ENCODE measurements at regions not wholly inside any gene's neighbourhood (a gene's known extent, or its start where the extent isn't known, plus 50 kb on each side); places are given as distances from the start of the nearest gene placed in this dataset.

DNA sequence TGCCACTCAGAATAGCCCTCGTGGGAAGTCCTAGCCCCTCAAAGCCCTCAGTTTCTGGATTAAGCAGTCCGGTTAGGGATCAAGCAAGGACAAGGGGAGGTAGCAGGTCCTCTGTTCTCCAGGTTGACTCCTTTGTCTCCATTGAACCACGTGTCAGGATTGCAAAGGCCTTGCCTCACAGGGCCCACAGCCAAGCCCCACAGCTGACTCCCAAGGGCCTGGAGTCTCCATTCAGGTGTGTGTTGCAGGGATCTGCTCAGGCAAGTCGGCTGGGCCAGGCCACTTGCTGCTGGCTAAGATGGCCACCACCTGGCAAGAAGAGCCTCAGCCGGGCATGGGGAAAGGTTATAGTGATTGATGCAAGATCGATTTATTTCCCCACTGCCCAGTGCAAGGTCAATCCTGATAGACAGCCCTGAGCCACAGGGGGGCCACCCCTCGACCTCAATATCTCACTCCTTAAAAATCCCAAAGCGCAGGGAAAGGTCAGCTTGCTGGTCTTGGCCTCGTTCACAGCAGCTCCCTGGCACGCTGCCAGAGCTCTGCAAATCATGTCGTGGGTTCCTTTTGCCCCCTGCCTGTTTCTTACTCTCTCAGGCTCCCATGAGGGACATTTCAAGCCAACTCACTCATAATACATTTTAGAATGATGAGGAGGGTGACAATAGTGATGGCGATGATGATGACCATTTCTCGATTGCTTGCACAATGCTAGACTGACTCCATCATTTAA is 75.9 kb downstream of the EDN3 start:
- ATAC-seq (no peak), DNase-seq (no peak)
- Histone ChIP-seq H3K27me3 (peaks cover 0 to 43% (median 28%) of the 10 kb centered on the region in 7 donors), H3K9me3 (no peaks in the 10 kb centered on the region), H3K4me1 (no peaks in the 10 kb centered on the region), H3K36me3 (no peaks in the 10 kb centered on the region), H3K4me3 (no peak overlapping the region), H3K27ac (no peak overlapping the region)
- intact Hi-C loops (cut with DNase I) = no loop called here
- TF ChIP-seq, protein P1, sequence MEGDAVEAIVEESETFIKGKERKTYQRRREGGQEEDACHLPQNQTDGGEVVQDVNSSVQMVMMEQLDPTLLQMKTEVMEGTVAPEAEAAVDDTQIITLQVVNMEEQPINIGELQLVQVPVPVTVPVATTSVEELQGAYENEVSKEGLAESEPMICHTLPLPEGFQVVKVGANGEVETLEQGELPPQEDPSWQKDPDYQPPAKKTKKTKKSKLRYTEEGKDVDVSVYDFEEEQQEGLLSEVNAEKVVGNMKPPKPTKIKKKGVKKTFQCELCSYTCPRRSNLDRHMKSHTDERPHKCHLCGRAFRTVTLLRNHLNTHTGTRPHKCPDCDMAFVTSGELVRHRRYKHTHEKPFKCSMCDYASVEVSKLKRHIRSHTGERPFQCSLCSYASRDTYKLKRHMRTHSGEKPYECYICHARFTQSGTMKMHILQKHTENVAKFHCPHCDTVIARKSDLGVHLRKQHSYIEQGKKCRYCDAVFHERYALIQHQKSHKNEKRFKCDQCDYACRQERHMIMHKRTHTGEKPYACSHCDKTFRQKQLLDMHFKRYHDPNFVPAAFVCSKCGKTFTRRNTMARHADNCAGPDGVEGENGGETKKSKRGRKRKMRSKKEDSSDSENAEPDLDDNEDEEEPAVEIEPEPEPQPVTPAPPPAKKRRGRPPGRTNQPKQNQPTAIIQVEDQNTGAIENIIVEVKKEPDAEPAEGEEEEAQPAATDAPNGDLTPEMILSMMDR (IDR thresholded peaks at IDR 0.05) = no peak
- WGBS, 2 donors = 65 to 67% methylated on average over 13 of the region's 13 CpGs

DNA sequence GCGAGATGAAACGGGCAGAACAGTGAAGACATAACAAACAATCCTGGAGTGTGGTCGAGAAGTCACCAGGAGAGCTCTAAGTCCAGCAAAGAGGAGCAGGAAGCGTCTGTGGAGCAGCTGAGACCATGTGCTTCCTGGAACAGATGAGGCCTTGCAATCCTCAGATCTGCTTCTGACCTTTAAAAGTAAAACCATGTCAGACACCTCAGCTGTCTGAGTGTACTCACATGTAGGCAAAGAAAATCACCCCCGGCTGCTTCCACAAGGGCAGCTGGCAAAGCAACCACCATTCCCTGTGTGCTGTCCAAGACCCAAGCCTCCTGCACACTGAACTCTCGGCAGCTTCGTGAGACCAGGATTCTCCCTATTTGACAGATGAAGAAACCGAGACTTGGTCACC is 76.6 kb downstream of the EDN3 start:
- WGBS, 2 donors = 70 to 71% methylated on average over 8 of the region's 8 CpGs
- Histone ChIP-seq H3K9me3 (no peaks in the 10 kb centered on the region), H3K27me3 (peaks cover 0 to 50% (median 35%) of the 10 kb centered on the region in 7 donors), H3K4me3 (no peak overlapping the region), H3K27ac (no peak overlapping the region), H3K36me3 (no peaks in the 10 kb centered on the region), H3K4me1 (no peaks in the 10 kb centered on the region)
- no peak for DNase-seq
- TF ChIP-seq, protein P1 (IDR thresholded peaks at IDR 0.05) = no peak
- intact Hi-C loops (cut with DNase I) = no loop called here
- ATAC-seq = no peak

DNA sequence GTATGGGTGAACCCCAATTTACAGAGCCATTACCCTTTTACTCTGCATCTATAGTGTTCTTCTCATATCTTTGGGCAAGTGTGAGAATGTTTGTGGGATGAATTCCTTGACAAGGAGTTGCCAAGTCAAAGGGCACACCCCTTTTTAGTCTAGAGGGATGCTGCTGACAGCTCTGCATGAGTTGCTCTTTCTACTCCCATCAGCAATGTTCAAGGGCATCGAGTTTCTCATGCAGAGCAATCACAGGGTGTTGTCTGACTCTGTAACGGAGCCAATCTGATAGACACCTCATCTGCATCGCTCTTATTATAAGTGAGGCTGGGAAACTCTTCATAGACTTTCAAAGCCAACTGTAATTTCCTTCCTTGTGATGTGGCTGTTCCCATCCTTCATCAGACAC is 77.4 kb downstream of the EDN3 start:
- Histone ChIP-seq H3K27me3 (peaks cover 0 to 59% (median 42%) of the 10 kb centered on the region in 7 donors), H3K4me1 (no peaks in the 10 kb centered on the region), H3K4me3 (no peak overlapping the region), H3K36me3 (no peaks in the 10 kb centered on the region), H3K27ac (no peak overlapping the region), H3K9me3 (no peaks in the 10 kb centered on the region)
- ATAC-seq = no peak
- WGBS, 2 donors = 28 to 47% methylated on average over 3 of the region's 3 CpGs
- intact Hi-C loops (cut with DNase I) = no loop called here
- TF ChIP-seq, protein P1 (IDR thresholded peaks at IDR 0.05) = no peak
- no peak for DNase-seq

DNA sequence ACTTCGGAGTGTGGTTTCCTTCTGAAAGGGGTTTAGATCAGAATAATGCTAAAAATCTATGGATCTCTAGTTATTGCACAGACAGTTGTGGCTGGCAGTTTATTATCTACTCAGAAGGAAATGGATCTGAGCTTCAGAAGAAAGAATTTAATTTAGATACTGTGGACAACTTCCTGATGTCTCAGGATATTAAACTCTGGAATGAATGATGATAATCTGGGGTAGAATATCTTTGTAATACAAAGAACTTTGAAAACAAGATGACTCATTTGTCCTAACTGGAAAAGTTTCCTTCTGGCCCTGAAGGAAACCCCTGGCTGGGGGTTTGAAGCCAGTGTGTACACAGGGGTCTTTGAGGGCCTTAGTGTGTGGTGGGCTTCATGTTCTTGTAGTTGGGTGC is 78.0 kb downstream of the EDN3 start:
- WGBS, 2 donors = 84 to 87% methylated on average over 1 of the region's 1 CpG
- Histone ChIP-seq H3K4me1 (no peaks in the 10 kb centered on the region), H3K27ac (no peak overlapping the region), H3K27me3 (peaks cover 0 to 62% (median 43%) of the 10 kb centered on the region in 7 donors), H3K36me3 (no peaks in the 10 kb centered on the region), H3K4me3 (no peak overlapping the region), H3K9me3 (no peaks in the 10 kb centered on the region)
- ATAC-seq = no peak
- TF ChIP-seq, protein P1 (IDR thresholded peaks at IDR 0.05) = no peak
- intact Hi-C loops (cut with DNase I) = no loop called here
- no peak for DNase-seq

Measured in heart right ventricle (tissue), 16 donors.